ENCODE measurements at regions not wholly inside any gene's neighbourhood (a gene's known extent, or its start where the extent isn't known, plus 50 kb on each side); places are given as distances from the start of the nearest gene placed in this dataset.

DNA sequence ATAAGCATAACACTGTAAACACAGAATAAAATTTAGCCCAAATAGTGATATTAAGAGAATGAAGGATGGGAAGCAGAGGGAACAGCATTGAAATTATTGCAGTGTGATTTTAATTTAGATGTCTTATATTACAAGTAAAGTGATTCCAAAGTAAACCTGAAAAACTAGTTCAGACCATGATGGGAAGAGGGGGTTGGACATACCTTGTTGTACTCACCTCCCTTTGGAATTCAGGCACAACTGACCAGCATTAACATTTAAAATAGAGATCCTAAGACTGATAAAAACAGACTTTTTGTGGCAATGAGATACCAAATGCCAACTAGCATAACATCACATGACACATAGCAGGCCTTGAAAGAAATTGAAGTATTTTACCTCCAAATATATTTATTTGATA lies 210.0 kb upstream of the ADRA1D start:
- TF ChIP-seq, protein P1, sequence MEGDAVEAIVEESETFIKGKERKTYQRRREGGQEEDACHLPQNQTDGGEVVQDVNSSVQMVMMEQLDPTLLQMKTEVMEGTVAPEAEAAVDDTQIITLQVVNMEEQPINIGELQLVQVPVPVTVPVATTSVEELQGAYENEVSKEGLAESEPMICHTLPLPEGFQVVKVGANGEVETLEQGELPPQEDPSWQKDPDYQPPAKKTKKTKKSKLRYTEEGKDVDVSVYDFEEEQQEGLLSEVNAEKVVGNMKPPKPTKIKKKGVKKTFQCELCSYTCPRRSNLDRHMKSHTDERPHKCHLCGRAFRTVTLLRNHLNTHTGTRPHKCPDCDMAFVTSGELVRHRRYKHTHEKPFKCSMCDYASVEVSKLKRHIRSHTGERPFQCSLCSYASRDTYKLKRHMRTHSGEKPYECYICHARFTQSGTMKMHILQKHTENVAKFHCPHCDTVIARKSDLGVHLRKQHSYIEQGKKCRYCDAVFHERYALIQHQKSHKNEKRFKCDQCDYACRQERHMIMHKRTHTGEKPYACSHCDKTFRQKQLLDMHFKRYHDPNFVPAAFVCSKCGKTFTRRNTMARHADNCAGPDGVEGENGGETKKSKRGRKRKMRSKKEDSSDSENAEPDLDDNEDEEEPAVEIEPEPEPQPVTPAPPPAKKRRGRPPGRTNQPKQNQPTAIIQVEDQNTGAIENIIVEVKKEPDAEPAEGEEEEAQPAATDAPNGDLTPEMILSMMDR (IDR thresholded peaks at IDR 0.05; ENCODE audit: borderline replicate concordance, extremely low read depth, low read length, poor library complexity, severe bottlenecking), result no peak
- TF ChIP-seq EZH2 (IDR thresholded peaks at IDR 0.05; ENCODE audit: borderline replicate concordance, low read depth, low read length, severe bottlenecking), result no peak

Data from DND-41 (cell line).